Lower leg skin (tissue), 3 donors: ENCODE measurements at regions not wholly inside any gene's neighbourhood (a gene's known extent, or its start where the extent isn't known, plus 50 kb on each side); places are given as distances from the start of the nearest gene placed in this dataset.

Experiments used
- POLR2A ChIP-seq, 2 donors: fragments of 450-650 bp; IDR thresholded peaks; one replicate each; pipeline ENCODE4 v1.6.1; 2016 to 2017; ENCODE audit warnings: antibody characterized with exemption in 2 of 2, mild to moderate bottlenecking in 1 of 2, moderate library complexity in 1 of 2
- TF ChIP-seq, protein P1 (sequence below), 3 donors: fragments of 450-650 bp; IDR thresholded peaks; one replicate each; pipeline ENCODE4 v1.5.1; 2016; ENCODE audit warnings: antibody characterized with exemption in 3 of 3, mild to moderate bottlenecking in 3 of 3, moderate library complexity in 2 of 3

DNA sequence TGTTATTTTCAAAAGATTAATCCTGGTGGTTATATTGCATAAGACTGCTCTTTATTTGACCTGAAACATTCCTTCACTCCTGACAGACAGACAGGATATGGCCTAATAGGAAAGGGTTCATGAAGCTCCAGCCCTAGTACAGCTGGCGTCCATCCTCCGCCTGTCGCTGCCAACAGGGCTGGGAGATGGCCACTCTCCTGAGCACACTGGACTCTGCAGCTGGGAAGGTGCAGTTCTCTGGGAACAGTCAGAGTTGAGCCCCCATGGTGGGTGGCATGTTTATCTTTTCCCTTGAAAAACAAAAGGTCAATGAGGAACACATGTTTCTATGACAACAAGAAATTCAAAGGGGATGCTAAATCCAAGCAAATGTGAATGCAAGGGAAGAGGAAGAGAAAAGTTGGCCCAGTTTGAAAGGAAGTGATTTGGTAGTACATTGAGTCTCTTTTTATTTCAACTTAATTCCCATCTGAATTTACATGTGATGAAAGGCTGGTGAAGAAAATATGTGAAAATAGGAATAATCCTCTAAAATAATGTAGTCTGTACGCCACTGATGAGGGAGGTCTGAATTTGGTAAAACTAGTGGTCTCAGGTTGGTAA, 89.9 kb upstream of the DCN start:
- TF ChIP-seq, protein P1, sequence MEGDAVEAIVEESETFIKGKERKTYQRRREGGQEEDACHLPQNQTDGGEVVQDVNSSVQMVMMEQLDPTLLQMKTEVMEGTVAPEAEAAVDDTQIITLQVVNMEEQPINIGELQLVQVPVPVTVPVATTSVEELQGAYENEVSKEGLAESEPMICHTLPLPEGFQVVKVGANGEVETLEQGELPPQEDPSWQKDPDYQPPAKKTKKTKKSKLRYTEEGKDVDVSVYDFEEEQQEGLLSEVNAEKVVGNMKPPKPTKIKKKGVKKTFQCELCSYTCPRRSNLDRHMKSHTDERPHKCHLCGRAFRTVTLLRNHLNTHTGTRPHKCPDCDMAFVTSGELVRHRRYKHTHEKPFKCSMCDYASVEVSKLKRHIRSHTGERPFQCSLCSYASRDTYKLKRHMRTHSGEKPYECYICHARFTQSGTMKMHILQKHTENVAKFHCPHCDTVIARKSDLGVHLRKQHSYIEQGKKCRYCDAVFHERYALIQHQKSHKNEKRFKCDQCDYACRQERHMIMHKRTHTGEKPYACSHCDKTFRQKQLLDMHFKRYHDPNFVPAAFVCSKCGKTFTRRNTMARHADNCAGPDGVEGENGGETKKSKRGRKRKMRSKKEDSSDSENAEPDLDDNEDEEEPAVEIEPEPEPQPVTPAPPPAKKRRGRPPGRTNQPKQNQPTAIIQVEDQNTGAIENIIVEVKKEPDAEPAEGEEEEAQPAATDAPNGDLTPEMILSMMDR (IDR thresholded peaks at IDR 0.05), result no peak
- no peak for TF ChIP-seq POLR2A (IDR thresholded peaks at IDR 0.05)
